ENCODE measurements at regions not wholly inside any gene's neighbourhood (a gene's known extent, or its start where the extent isn't known, plus 50 kb on each side); places are given as distances from the start of the nearest gene placed in this dataset.

DNA sequence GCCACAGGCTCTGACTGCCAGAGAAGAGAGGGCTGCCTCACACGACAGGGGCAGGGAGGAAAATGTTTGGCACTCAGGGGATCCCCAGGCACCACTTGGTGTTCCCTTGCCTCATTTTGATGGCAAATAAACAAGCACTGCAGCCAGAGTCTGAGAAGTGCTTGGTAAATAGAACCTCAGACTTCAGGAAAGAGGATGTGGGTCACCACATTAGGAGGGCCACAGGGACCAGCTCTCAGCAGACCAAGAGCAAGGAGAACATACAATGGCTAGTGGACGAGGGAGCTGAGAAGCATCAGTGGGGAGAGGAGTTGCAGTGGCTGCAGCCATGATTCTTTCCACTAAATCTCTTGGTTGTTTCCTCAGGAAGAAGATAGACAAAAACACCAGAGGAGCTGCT, 413.9 kb downstream of the GADD45G start:
- BruUV-seq (replicated peaks), result no TSS peak
- Histone ChIP-seq H3K4me3 (ENCODE audit: low read depth, low read length, poor library complexity, severe bottlenecking) (no peak overlapping the region), H3K36me3 (ENCODE audit: insufficient read depth, low read length, poor library complexity, severe bottlenecking) (no peaks in the 10 kb centered on the region), H3K27me3 (replicated peaks; ENCODE audit: insufficient read depth, low read depth, low read length, poor library complexity) (peaks cover 4% of the 10 kb centered on the region), H3K4me1 (ENCODE audit: insufficient read depth, low read length, poor library complexity, severe bottlenecking) (no peaks in the 10 kb centered on the region), H3K27ac (ENCODE audit: low read depth, low read length, poor library complexity, severe bottlenecking) (no peak overlapping the region), H3K9me3 (ENCODE audit: low read depth, low read length, poor library complexity, severe bottlenecking) (no peaks in the 10 kb centered on the region)
- ChIA-PET CTCF (no interaction called here), POLR2A (ENCODE audit: low non-redundant PET) (no interaction called here)
- intact Hi-C loops (cut with micrococcal nuclease; ENCODE audit: unreplicated experiment), result no loop called here
- no peak for DNase-seq (ENCODE audit: low spot score)
- TF ChIP-seq, protein P1, sequence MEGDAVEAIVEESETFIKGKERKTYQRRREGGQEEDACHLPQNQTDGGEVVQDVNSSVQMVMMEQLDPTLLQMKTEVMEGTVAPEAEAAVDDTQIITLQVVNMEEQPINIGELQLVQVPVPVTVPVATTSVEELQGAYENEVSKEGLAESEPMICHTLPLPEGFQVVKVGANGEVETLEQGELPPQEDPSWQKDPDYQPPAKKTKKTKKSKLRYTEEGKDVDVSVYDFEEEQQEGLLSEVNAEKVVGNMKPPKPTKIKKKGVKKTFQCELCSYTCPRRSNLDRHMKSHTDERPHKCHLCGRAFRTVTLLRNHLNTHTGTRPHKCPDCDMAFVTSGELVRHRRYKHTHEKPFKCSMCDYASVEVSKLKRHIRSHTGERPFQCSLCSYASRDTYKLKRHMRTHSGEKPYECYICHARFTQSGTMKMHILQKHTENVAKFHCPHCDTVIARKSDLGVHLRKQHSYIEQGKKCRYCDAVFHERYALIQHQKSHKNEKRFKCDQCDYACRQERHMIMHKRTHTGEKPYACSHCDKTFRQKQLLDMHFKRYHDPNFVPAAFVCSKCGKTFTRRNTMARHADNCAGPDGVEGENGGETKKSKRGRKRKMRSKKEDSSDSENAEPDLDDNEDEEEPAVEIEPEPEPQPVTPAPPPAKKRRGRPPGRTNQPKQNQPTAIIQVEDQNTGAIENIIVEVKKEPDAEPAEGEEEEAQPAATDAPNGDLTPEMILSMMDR (conservative IDR thresholded peaks at IDR 0.05; ENCODE audit: low read depth, low read length), result no peak
- no peak for TF ChIP-seq EZH2 (IDR thresholded peaks at IDR 0.05; ENCODE audit: borderline replicate concordance, low read depth, low read length, poor library complexity, severe bottlenecking)

DNA sequence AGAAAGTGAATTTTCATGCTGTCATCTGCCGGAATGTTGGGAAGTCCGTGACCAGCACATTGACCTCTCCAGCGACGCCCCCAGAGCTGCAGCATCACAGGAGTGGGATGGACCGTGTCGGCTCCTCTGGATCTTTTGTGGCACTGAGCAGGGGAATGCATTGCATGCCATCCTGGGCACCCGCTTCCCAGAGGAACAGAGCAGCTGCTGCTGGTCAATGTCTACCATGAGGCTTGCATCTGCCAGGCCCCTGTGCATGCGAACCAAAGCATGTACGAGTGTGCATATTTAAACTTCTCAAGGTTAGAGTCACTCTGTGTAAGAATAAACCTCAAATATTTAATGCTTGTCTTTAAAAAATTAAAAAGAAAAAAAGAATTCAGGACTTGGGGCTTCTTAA, 414.8 kb downstream of the GADD45G start:
- POLR2A ChIA-PET (ENCODE audit: low non-redundant PET), result no interaction called here
- intact Hi-C loops (cut with micrococcal nuclease; ENCODE audit: unreplicated experiment), result no loop called here
- H3K27me3 ChIP-seq (replicated peaks; ENCODE audit: insufficient read depth, low read depth, low read length, poor library complexity), result peaks cover 4% of the 10 kb centered on the region

DNA sequence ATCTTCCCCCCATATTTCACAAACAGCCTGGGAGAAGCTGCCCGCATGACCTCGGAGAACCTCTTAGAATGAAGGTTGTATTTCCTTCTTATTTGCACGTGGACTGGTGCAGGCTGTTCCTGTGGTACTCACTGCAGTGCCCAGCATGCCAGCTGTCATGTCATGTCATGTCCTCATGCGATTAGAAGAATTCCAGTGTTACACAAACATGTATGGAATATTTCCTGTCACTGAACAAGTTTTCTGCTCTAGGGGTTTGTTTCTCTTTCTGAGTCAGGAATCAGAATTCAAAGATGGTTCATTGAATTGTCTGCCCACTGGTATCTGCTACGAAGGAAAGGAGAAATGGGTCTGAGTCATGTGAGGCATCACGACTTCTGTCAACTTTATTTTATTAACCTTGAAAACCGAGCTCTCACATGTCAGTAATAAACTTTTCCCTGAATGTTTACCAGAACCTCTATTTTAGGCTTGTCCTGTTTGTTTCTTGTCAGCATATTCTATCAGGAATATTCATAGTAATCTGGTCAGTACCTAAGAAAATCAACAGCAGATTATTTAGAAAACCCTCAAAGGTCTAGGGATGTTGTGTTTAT, 415.6 kb downstream of the GADD45G start:
- ChIA-PET POLR2A (ENCODE audit: low non-redundant PET) (no interaction called here), CTCF (no interaction called here)
- H3K27ac ChIP-seq (ENCODE audit: low read depth, low read length, poor library complexity, severe bottlenecking), result no peak overlapping the region
- intact Hi-C loops (cut with micrococcal nuclease; ENCODE audit: unreplicated experiment), result no loop called here
- no peaks in the 10 kb centered on the region for H3K36me3 ChIP-seq (ENCODE audit: insufficient read depth, low read length, poor library complexity, severe bottlenecking)
- H3K9me3 ChIP-seq (ENCODE audit: low read depth, low read length, poor library complexity, severe bottlenecking), result no peaks in the 10 kb centered on the region
- no peaks in the 10 kb centered on the region for H3K4me1 ChIP-seq (ENCODE audit: insufficient read depth, low read length, poor library complexity, severe bottlenecking)
- TF ChIP-seq, protein P1 (conservative IDR thresholded peaks at IDR 0.05; ENCODE audit: low read depth, low read length), result no peak
- no peak for TF ChIP-seq EZH2 (IDR thresholded peaks at IDR 0.05; ENCODE audit: borderline replicate concordance, low read depth, low read length, poor library complexity, severe bottlenecking)
- DNase-seq (ENCODE audit: low spot score), result no peak
- H3K4me3 ChIP-seq (ENCODE audit: low read depth, low read length, poor library complexity, severe bottlenecking), result no peak overlapping the region
- H3K27me3 ChIP-seq (replicated peaks; ENCODE audit: insufficient read depth, low read depth, low read length, poor library complexity), result peaks cover 4% of the 10 kb centered on the region
- no TSS peak for BruUV-seq (replicated peaks)

More for the DNA sequence above, 414.8 kb downstream of the GADD45G start:
- CTCF ChIA-PET, result no interaction called here
- no peak for DNase-seq (ENCODE audit: low spot score)
- H3K4me1 ChIP-seq (ENCODE audit: insufficient read depth, low read length, poor library complexity, severe bottlenecking), result no peaks in the 10 kb centered on the region
- no peak for TF ChIP-seq EZH2 (IDR thresholded peaks at IDR 0.05; ENCODE audit: borderline replicate concordance, low read depth, low read length, poor library complexity, severe bottlenecking)
- TF ChIP-seq, protein P1 (conservative IDR thresholded peaks at IDR 0.05; ENCODE audit: low read depth, low read length), result no peak
- no peaks in the 10 kb centered on the region for H3K9me3 ChIP-seq (ENCODE audit: low read depth, low read length, poor library complexity, severe bottlenecking)
- H3K36me3 ChIP-seq (ENCODE audit: insufficient read depth, low read length, poor library complexity, severe bottlenecking), result no peaks in the 10 kb centered on the region
- H3K4me3 ChIP-seq (ENCODE audit: low read depth, low read length, poor library complexity, severe bottlenecking), result no peak overlapping the region
- no peak overlapping the region for H3K27ac ChIP-seq (ENCODE audit: low read depth, low read length, poor library complexity, severe bottlenecking)
- no TSS peak for BruUV-seq (replicated peaks)
